ENCODE measurements at regions not wholly inside any gene's neighbourhood (a gene's known extent, or its start where the extent isn't known, plus 50 kb on each side); places are given as distances from the start of the nearest gene placed in this dataset.

DNA sequence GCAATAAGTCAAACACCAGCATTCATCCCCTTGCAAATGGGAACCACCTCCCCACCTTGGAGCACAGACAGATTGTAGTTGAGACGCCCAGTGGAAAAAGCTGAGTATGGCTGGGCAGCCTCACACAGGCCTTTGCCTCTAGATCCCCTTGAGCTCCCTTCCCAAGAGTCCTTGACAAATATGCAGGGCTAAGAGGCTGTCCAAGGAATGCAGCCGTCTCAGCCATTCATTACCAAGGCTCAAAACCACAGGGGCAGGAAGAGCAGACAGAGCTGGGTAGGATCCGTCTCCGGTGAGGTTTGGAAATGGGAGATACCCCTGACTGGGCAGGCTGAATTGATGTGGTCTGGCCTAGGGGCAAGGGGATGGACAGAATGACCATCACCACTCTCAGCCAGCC lies 557.1 kb downstream of the TNS1 start:
- TF ChIP-seq, protein P1, sequence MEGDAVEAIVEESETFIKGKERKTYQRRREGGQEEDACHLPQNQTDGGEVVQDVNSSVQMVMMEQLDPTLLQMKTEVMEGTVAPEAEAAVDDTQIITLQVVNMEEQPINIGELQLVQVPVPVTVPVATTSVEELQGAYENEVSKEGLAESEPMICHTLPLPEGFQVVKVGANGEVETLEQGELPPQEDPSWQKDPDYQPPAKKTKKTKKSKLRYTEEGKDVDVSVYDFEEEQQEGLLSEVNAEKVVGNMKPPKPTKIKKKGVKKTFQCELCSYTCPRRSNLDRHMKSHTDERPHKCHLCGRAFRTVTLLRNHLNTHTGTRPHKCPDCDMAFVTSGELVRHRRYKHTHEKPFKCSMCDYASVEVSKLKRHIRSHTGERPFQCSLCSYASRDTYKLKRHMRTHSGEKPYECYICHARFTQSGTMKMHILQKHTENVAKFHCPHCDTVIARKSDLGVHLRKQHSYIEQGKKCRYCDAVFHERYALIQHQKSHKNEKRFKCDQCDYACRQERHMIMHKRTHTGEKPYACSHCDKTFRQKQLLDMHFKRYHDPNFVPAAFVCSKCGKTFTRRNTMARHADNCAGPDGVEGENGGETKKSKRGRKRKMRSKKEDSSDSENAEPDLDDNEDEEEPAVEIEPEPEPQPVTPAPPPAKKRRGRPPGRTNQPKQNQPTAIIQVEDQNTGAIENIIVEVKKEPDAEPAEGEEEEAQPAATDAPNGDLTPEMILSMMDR (optimal IDR thresholded peaks at IDR 0.05 in 1 of 3, IDR thresholded peaks at IDR 0.05 in 1 of 3, conservative IDR thresholded peaks at IDR 0.05 in 1 of 3; ENCODE audit: extremely low read depth in 1 of 3, insufficient read depth in 2 of 3, low read length in 3 of 3) = no peak
- TF ChIP-seq EZH2 (IDR thresholded peaks at IDR 0.05; ENCODE audit: low read length) = no peak

All from keratinocyte (primary cell).